Transverse colon (tissue), 3 donors: ENCODE measurements at regions not wholly inside any gene's neighbourhood (a gene's known extent, or its start where the extent isn't known, plus 50 kb on each side); places are given as distances from the start of the nearest gene placed in this dataset.

ENCODE experiments used
- POLR2A ChIP-seq: fragments of 450-650 bp; IDR thresholded peaks from one replicate; pipeline ENCODE4 v1.6.1; 2016; ENCODE audit warnings: antibody characterized with exemption, mild to moderate bottlenecking, moderate library complexity
- TF ChIP-seq, protein P1 (sequence below), 5 experiments: fragments of 200-600 bp in 3 of 5; fragments of 450-650 bp in 2 of 5; sonication (generic) in 3 of 5; IDR thresholded peaks; 1 replicate in 2 of 5; 2 replicates in 3 of 5; pipeline ENCODE4 v1.5.1; 2016 to 2017; ENCODE audit warnings: antibody characterized with exemption in 5 of 5, inconsistent platforms in 3 of 5, mild to moderate bottlenecking in 2 of 5, moderate library complexity in 1 of 5

DNA sequence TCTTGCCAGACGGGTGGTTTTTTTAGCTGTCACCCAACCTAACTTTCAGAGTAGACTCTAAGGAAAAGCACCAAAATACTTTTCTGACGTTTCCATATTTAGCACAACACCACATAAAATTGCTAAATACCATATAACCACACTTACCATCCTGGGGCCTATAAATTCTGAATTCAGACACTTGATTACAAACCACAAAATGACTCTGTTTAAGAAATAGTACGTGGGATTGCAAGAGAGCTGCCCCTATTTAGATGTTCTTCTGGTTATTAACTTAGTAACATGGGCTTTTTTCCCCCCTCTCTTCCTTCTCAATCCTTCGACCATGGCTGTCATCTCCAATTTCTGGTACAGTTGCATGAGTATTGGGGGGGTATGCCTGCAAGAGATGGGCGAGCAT, 287.7 kb downstream of the BMP4 start:
- TF ChIP-seq, protein P1, sequence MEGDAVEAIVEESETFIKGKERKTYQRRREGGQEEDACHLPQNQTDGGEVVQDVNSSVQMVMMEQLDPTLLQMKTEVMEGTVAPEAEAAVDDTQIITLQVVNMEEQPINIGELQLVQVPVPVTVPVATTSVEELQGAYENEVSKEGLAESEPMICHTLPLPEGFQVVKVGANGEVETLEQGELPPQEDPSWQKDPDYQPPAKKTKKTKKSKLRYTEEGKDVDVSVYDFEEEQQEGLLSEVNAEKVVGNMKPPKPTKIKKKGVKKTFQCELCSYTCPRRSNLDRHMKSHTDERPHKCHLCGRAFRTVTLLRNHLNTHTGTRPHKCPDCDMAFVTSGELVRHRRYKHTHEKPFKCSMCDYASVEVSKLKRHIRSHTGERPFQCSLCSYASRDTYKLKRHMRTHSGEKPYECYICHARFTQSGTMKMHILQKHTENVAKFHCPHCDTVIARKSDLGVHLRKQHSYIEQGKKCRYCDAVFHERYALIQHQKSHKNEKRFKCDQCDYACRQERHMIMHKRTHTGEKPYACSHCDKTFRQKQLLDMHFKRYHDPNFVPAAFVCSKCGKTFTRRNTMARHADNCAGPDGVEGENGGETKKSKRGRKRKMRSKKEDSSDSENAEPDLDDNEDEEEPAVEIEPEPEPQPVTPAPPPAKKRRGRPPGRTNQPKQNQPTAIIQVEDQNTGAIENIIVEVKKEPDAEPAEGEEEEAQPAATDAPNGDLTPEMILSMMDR (IDR thresholded peaks at IDR 0.05): no peak
- no peak for TF ChIP-seq POLR2A
